ENCODE measurements at regions not wholly inside any gene's neighbourhood (a gene's known extent, or its start where the extent isn't known, plus 50 kb on each side); places are given as distances from the start of the nearest gene placed in this dataset.

DNA sequence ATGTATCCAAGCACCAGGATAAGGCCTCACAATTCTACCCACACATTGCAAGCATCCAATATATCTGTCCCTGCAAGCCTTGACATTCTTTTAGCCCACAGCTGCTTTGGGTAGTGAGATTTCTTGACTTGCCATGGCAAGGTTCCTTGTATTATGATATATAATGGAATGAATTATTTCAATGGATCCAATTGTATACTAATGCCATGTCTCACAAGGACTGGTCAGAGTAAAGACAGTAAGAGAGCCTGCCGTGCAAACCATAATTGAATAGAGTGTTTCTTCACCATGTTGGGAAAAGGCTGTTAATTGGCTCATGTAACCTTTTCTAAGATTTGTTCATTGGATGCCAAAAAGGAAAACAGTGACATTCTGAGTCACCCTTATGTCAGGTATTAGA, 64.3 kb upstream of the RBBP8 start:
- H3K4me3 ChIP-seq (ENCODE audit: low read depth, low read length) = no peak overlapping the region
- TF ChIP-seq, protein P1, sequence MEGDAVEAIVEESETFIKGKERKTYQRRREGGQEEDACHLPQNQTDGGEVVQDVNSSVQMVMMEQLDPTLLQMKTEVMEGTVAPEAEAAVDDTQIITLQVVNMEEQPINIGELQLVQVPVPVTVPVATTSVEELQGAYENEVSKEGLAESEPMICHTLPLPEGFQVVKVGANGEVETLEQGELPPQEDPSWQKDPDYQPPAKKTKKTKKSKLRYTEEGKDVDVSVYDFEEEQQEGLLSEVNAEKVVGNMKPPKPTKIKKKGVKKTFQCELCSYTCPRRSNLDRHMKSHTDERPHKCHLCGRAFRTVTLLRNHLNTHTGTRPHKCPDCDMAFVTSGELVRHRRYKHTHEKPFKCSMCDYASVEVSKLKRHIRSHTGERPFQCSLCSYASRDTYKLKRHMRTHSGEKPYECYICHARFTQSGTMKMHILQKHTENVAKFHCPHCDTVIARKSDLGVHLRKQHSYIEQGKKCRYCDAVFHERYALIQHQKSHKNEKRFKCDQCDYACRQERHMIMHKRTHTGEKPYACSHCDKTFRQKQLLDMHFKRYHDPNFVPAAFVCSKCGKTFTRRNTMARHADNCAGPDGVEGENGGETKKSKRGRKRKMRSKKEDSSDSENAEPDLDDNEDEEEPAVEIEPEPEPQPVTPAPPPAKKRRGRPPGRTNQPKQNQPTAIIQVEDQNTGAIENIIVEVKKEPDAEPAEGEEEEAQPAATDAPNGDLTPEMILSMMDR (IDR thresholded peaks at IDR 0.05; ENCODE audit: low read depth, low read length) = no peak
- no peaks in the 10 kb centered on the region for H3K9me3 ChIP-seq (ENCODE audit: control insufficient read depth, insufficient read depth, low read length)
- no peak for DNase-seq (ENCODE audit: low read depth, low spot score)
- no peak overlapping the region for H3K27ac ChIP-seq (ENCODE audit: low read depth, low read length)
- peaks cover 2% of the 10 kb centered on the region for H3K27me3 ChIP-seq (ENCODE audit: control insufficient read depth, insufficient read depth, low read length)
- ChIA-PET CTCF (no interaction called here), POLR2A (no interaction called here)

GRCh38 chr18:22871809-22872525, 61.2 kb upstream of the RBBP8 start:
- Histone ChIP-seq H3K27ac (ENCODE audit: low read depth, low read length) (no peak overlapping the region), H3K9me3 (ENCODE audit: control insufficient read depth, insufficient read depth, low read length) (no peaks in the 10 kb centered on the region), H3K4me3 (ENCODE audit: low read depth, low read length) (no peak overlapping the region), H3K27me3 (ENCODE audit: control insufficient read depth, insufficient read depth, low read length) (no peaks in the 10 kb centered on the region)
- DNase-seq (ENCODE audit: low read depth, low spot score) = no peak
- TF ChIP-seq, protein P1 (IDR thresholded peaks at IDR 0.05; ENCODE audit: low read depth, low read length) = no peak
- ChIA-PET POLR2A (no interaction called here), CTCF (interaction anchor here (0.6 kb wide), 1 partner anchor 87 kb away, joined by 5 read pairs; no protein-coding TSS in a partner anchor)

DNA sequence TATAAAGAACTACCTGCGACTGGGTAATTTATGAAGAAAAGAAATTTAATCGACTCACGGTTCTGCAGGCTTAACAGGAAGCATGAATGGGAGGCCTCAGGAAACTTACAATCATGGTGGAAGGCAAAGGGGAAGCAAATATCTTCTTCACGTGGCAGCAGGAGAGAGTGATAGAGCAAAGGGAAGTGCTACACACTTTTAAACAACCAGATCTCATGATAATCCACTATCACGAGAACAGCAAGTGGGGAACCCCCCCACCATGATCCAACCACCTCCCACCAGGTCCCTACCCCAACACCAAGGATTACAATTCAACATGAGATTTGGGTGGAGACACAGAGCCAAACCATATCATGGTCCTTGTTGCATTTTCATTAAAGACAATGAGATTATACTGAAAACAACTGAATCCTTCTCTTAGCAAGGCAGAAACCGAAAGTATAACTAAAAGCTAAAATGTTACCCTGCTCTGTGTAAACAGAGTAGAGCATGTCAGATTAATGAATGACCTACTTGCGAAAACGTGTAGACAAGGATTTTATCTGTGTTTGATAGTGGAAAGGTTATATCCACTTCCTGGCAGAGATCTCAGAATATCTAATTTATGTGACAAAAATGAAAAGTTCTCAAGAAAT, 60.1 kb upstream of the RBBP8 start:
- POLR2A ChIA-PET = no interaction called here
- DNase-seq (ENCODE audit: low read depth, low spot score) = no peak
- no peaks in the 10 kb centered on the region for H3K27me3 ChIP-seq (ENCODE audit: control insufficient read depth, insufficient read depth, low read length)
- H3K27ac ChIP-seq (ENCODE audit: low read depth, low read length) = no peak overlapping the region
- no peaks in the 10 kb centered on the region for H3K9me3 ChIP-seq (ENCODE audit: control insufficient read depth, insufficient read depth, low read length)
- CTCF ChIA-PET = interaction anchor here (0.6 kb wide), 1 partner anchor 86 kb away, joined by 5 read pairs; no protein-coding TSS in a partner anchor
- H3K4me3 ChIP-seq (ENCODE audit: low read depth, low read length) = no peak overlapping the region
- TF ChIP-seq, protein P1 (IDR thresholded peaks at IDR 0.05; ENCODE audit: low read depth, low read length) = no peak

GRCh38 chr18:22879293-22879692, 53.8 kb upstream of the RBBP8 start:
- CTCF ChIA-PET = no interaction called here
- POLR2A ChIA-PET = no interaction called here
- H3K27me3 ChIP-seq (ENCODE audit: control insufficient read depth, insufficient read depth, low read length) = no peaks in the 10 kb centered on the region
- TF ChIP-seq, protein P1 (IDR thresholded peaks at IDR 0.05; ENCODE audit: low read depth, low read length) = no peak
- no peak overlapping the region for H3K4me3 ChIP-seq (ENCODE audit: low read depth, low read length)
- DNase-seq (ENCODE audit: low read depth, low spot score) = no peak
- no peaks in the 10 kb centered on the region for H3K9me3 ChIP-seq (ENCODE audit: control insufficient read depth, insufficient read depth, low read length)
- H3K27ac ChIP-seq (ENCODE audit: low read depth, low read length) = no peak overlapping the region

DNA sequence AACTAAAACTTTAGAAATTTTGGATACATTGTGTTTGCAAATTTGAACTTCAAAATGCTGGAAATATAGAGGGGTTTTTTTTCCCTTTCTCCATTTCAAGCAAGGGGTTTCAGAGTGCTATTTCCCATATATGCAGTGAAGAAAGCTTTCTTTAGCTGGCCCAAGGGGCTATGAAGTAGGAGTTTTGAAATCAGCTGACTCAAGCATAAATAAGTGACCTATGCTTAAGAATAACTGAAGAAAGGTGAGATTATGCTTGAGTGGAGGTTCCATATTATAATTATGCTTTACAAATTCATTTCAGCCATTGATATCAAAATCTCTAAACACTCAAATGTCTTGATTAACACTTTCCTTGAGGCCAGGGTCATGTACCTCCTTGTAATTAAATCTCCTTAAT, 51.0 kb upstream of the RBBP8 start:
- no peaks in the 10 kb centered on the region for H3K27me3 ChIP-seq (ENCODE audit: control insufficient read depth, insufficient read depth, low read length)
- H3K9me3 ChIP-seq (ENCODE audit: control insufficient read depth, insufficient read depth, low read length) = peaks cover 5% of the 10 kb centered on the region
- TF ChIP-seq, protein P1 (IDR thresholded peaks at IDR 0.05; ENCODE audit: low read depth, low read length) = no peak
- H3K27ac ChIP-seq (ENCODE audit: low read depth, low read length) = no peak overlapping the region
- no peak for DNase-seq (ENCODE audit: low read depth, low spot score)
- H3K4me3 ChIP-seq (ENCODE audit: low read depth, low read length) = no peak overlapping the region
- ChIA-PET POLR2A (no interaction called here), CTCF (interaction anchor here (1.0 kb wide), 1 partner anchor 53 kb away, joined by 3 read pairs; no protein-coding TSS in a partner anchor)

All from AG04450 (cell line).